ENCODE measurements at regions not wholly inside any gene's neighbourhood (a gene's known extent, or its start where the extent isn't known, plus 50 kb on each side); places are given as distances from the start of the nearest gene placed in this dataset.
"Not testable (repeated sequence)": the region's sequence is repeated elsewhere in the genome, so short reads cannot be mapped to it uniquely, and the experiment has no call there.

- peak; percentile 78 for DNase-seq (ENCODE audit: low read depth)
- peak overlapping the region; percentile 53 for H3K4me3 ChIP-seq (ENCODE audit: low read depth, low read length)
- peak; percentile 60 for TF ChIP-seq CTCF (IDR thresholded peaks at IDR 0.05; ENCODE audit: insufficient read depth, low read depth, low read length, missing control alignments)
These were observed 1814.2 kb upstream of the DEFB115 start for GRCh38 chr20:29443206-29443781.

GRCh38 chr20:29443819-29444218, 1813.6 kb upstream of the DEFB115 start:
- H3K4me3 ChIP-seq (ENCODE audit: low read depth, low read length), result peak overlapping the region; percentile 53; the same call in 1 of the 2 replicates
- TF ChIP-seq CTCF (IDR thresholded peaks at IDR 0.05; ENCODE audit: insufficient read depth, low read depth, low read length, missing control alignments), result no peak
- DNase-seq (ENCODE audit: low read depth), result peak; percentile 79

DNA sequence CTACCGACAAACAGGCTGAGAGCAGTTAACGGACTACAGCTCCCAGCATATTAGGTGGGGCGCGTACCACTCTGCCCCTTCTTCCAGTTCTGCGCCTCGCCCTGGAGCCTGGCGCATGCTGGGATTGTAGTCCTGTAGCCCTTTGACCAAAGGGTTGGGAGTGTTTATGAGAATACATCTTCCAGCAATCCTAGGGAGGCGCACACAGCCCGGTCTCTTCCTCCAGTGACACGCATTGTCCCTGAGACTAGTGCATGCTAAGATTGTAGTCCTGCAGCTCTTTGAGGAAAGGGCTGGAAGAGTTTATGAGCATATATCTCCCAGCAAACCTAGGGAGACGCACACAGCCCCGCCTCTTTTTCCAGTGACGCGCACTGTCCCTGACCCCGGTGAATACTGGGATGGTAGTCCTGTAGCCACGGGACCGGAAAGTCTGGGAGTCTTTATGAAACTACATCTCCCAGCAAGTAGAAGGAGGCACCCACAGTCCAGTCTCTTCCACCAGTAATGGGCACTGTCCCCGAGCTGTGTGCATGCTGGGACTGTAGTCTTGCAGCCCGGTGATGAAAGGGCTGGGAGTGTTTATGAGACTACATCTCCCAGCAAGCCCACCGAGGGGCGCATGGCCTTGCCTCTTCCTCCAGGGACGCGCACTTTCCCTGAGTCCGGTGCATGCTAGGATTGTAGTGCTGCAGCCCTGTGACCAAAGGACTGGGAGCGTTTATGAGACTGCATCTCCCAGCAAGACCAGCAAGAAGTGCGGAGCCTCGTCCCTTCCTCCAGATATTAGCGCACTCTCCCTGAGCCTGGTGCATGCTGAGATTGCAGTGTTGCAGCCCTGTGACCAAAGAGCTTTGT, 1812.2 kb upstream of the DEFB115 start:
- H3K4me3 ChIP-seq (ENCODE audit: low read depth, low read length), result peak overlapping the region; percentile 42

DNA sequence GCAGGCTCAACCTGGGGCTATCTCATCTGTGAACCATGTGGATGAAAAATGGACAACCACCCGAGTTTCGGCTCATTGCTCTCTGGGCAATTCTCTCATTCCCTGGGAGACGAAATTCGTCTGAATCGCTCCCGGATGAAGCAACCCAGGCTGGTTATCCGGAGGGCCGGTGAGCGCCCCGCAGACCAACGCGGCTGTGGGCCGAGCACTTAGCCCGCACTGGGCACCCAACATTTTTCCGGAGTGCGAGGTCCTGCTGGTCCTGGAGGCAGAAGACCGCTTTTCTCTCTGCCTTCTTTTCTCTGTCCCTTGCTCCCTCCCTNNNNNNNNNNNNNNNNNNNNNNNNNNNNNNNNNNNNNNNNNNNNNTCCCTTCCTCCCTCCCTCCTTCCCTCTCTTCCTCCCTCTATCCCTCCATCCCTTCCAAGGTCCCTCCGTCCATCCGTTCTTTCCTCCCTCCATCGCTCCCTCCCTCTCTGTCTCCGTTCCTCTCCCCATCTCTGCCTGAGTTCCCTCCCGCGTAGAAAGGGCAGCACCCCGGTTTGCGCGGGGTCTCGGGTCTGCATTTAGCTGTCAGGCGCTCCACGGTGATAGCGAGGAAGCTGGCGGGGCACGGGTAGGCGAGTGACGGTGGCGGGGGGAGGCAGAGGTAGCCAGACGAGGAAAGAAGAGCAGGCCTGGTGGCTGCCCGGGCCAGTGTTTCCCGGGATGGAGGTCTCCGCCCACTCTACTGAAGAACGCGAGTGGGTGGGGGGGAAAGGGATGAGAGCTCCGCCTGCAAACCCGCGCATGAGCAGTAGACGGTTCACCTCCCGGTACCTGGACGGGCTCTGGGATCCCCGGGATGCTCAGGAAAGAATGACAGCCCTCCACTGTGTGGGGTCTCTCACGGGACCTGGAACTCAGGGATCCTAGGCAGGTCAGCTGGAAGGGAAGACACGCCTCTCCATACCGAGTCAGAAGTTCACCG, 1809.7 kb upstream of the DEFB115 start:
- not testable (repeated sequence) for H3K4me3 ChIP-seq (ENCODE audit: low read depth, low read length)

More for the DNA sequence above, 1812.2 kb upstream of the DEFB115 start:
- peak; percentile 86 for DNase-seq (ENCODE audit: low read depth)

GRCh38 chr20:29448806-29449470, 1808.5 kb upstream of the DEFB115 start:
- no peak for TF ChIP-seq CTCF (IDR thresholded peaks at IDR 0.05; ENCODE audit: insufficient read depth, low read depth, low read length, missing control alignments)
- no peak overlapping the region for H3K4me3 ChIP-seq (ENCODE audit: low read depth, low read length)
- no peak for DNase-seq (ENCODE audit: low read depth)

More for the DNA sequence above, 1809.7 kb upstream of the DEFB115 start:
- not testable (repeated sequence) for DNase-seq (ENCODE audit: low read depth)

DNA sequence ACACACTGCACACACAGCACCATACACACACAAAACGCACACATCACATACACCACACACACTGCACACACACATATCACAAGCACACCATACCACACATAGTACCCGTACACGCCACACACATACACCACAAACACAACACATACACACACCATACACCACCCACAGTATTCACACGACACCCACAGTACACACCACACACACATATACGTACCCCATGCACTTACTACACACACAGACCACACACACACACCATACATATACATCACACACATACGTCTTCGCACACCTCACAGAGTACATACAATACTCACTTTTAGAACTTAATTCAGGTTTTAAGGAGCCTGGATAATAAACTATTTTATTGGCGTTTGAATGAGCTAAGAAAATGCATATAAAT, 1805.3 kb upstream of the DEFB115 start:
- no peak for DNase-seq (ENCODE audit: low read depth)

GRCh38 chr20:29456987-29457693, 1800.3 kb upstream of the DEFB115 start:
- not testable (repeated sequence) for H3K4me3 ChIP-seq (ENCODE audit: low read depth, low read length); DNase-seq (ENCODE audit: low read depth)

More for the DNA sequence above, 1805.3 kb upstream of the DEFB115 start:
- no peak overlapping the region for H3K4me3 ChIP-seq (ENCODE audit: low read depth, low read length)
- no peak for TF ChIP-seq CTCF (IDR thresholded peaks at IDR 0.05; ENCODE audit: insufficient read depth, low read depth, low read length, missing control alignments)

Measured in GM12865 (cell line).